Upper lobe of left lung (tissue), 4 donors: ENCODE measurements at regions not wholly inside any gene's neighbourhood (a gene's known extent, or its start where the extent isn't known, plus 50 kb on each side); places are given as distances from the start of the nearest gene placed in this dataset.

Experiments used
- EP300 ChIP-seq, 4 donors: sonication (generic); formaldehyde crosslinking; IDR thresholded peaks; one replicate each; pipeline ENCODE4 v1.5.1; 2017; ENCODE audit warnings: antibody characterized with exemption in 4 of 4, control low read depth in 2 of 4
- POLR2A ChIP-seq, 4 donors: fragments of 450-650 bp; IDR thresholded peaks; one replicate each; pipeline ENCODE4 v1.5.1; 2016 to 2017; ENCODE audit warnings: antibody characterized with exemption in 4 of 4, mild to moderate bottlenecking in 2 of 4
- POLR2AphosphoS5 ChIP-seq, 2 donors: sonication (generic); formaldehyde crosslinking; IDR thresholded peaks; one replicate each; pipeline ENCODE4 v1.5.1; 2017; ENCODE audit warnings: antibody characterized with exemption in 2 of 2
- TF ChIP-seq, protein P1 (sequence below), 6 experiments: fragments of 450-650 bp in 4 of 6; fragments of 200-600 bp in 2 of 6; sonication (generic) in 2 of 6; IDR thresholded peaks; one replicate each; pipeline ENCODE4 v1.5.1; 2016 to 2019; ENCODE audit warnings: antibody characterized with exemption in 6 of 6

DNA sequence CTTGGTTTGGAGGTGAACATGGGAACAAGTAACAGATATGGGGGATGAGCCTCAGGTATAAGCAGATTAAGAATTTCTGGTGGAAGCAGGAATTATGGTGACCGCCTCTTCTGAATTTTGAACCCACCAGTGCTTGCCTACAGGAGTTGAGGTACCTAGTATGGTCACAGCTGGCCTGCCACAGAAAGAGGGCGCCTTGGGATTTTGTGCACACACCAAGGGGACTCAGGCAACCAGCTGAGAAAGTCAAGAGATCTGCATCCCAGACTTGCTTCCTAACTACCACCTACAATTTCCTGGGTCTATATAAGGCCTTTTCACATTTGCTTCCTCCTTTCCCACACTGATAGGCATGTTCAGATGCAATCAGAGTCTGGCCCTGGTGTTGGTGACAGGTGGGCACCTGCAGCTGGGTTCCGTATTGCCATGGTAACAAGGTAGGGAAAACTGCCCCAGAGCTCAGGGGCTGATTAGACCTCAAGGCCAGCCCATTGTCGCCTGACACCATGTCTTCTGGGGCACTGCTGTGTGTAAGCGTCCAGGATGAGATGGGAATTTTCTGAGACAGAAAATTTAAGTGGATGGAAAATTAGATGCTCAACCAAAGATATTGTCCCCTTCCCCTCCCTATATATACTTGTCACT is 75.9 kb upstream of the RASGRF1 start:
- no peak for TF ChIP-seq EP300 (IDR thresholded peaks at IDR 0.05)
- TF ChIP-seq, protein P1, sequence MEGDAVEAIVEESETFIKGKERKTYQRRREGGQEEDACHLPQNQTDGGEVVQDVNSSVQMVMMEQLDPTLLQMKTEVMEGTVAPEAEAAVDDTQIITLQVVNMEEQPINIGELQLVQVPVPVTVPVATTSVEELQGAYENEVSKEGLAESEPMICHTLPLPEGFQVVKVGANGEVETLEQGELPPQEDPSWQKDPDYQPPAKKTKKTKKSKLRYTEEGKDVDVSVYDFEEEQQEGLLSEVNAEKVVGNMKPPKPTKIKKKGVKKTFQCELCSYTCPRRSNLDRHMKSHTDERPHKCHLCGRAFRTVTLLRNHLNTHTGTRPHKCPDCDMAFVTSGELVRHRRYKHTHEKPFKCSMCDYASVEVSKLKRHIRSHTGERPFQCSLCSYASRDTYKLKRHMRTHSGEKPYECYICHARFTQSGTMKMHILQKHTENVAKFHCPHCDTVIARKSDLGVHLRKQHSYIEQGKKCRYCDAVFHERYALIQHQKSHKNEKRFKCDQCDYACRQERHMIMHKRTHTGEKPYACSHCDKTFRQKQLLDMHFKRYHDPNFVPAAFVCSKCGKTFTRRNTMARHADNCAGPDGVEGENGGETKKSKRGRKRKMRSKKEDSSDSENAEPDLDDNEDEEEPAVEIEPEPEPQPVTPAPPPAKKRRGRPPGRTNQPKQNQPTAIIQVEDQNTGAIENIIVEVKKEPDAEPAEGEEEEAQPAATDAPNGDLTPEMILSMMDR (IDR thresholded peaks at IDR 0.05), result no peak
- no peak for TF ChIP-seq POLR2AphosphoS5 (IDR thresholded peaks at IDR 0.05)
- no peak for TF ChIP-seq POLR2A (IDR thresholded peaks at IDR 0.05)
